ENCODE measurements at regions not wholly inside any gene's neighbourhood (a gene's known extent, or its start where the extent isn't known, plus 50 kb on each side); places are given as distances from the start of the nearest gene placed in this dataset.

- TF ChIP-seq, protein P1, sequence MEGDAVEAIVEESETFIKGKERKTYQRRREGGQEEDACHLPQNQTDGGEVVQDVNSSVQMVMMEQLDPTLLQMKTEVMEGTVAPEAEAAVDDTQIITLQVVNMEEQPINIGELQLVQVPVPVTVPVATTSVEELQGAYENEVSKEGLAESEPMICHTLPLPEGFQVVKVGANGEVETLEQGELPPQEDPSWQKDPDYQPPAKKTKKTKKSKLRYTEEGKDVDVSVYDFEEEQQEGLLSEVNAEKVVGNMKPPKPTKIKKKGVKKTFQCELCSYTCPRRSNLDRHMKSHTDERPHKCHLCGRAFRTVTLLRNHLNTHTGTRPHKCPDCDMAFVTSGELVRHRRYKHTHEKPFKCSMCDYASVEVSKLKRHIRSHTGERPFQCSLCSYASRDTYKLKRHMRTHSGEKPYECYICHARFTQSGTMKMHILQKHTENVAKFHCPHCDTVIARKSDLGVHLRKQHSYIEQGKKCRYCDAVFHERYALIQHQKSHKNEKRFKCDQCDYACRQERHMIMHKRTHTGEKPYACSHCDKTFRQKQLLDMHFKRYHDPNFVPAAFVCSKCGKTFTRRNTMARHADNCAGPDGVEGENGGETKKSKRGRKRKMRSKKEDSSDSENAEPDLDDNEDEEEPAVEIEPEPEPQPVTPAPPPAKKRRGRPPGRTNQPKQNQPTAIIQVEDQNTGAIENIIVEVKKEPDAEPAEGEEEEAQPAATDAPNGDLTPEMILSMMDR (IDR thresholded peaks at IDR 0.05): no peak
- TF ChIP-seq EZH2phosphoT487 (IDR thresholded peaks at IDR 0.05) (no peak), EZH2 (IDR thresholded peaks at IDR 0.05) (no peak)
Measured at GRCh38 chr11:86187027-86187426, 57.5 kb upstream of the EED start.

All from neural progenitor cell (in vitro differentiated cells).